Renal pelvis (tissue), 1 donor: ENCODE measurements at regions not wholly inside any gene's neighbourhood (a gene's known extent, or its start where the extent isn't known, plus 50 kb on each side); places are given as distances from the start of the nearest gene placed in this dataset.
"Not testable (repeated sequence)": the region's sequence is repeated elsewhere in the genome, so short reads cannot be mapped to it uniquely, and the experiment has no call there.

Experiments
- DNase-seq: peaks from one replicate; pipeline ENCODE4 v3.0.0-alpha.2; 2013

DNA sequence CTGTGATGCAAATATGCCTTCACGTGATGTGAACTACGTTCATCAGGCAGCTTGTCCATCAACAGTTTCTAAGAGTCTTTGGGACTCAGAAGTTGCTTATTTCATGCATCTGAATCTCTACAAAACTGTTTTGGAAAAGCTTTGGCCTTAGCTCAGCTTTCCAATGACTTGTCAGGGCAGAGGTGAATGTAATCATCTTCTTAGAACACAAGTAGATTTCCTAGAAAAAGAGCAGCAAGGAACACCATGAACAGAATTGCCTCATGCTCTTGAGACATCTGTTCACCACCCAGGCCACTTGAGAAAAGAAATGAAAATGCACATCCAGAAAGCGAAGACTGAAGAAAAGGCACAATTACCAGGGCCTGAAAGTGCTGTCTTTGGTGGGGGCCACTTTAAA lies 105.8 kb upstream of the PDHA1 start:
- no peak for DNase-seq

DNA sequence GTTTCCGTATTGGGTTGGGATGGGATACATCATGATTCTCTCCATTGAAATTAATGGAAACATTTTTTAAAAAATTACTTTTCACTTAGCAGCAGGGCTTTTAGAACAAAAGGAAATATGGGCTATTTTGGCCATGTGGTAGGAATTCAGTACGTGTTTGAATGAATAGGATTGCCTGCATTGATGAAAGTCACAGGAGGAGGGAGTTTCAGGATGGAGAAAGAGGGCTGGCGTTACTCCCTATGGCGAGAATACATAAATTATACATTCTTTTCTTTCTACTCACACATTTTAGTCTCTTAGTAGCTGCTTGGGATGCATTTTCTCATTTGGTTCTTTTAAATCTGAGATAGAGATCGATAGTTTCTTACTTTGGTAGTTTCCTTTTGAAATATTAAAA lies 100.3 kb upstream of the PDHA1 start:
- no peak for DNase-seq

- DNase-seq, result not testable (repeated sequence)
Measured at GRCh38 chrX:19244921-19245320, 98.8 kb upstream of the PDHA1 start.

DNA sequence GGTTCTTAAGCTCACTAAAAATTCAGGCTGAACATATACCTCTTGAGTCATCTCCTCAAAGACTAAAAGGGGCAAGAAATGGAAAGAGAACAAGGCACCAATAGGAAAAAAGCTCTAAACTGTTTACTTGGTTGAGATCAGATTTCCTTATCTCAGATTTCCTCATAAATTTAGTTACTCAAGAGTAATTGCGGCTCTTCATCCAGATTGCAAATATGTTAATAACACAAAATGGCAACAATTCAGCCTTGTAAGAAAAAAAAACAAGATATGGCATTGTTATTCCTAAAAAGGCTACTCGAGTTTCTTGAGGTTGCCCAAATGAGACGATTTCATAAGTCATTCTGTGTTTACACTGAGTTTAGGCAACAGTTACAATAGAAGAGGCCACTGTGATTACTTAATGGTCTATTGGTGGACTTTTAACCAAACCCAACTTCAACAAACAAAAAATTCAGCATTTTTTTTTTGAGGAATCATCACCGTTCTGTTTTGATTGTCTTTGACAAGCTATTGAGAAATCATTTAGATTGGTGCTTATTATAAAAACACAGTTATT lies 97.9 kb upstream of the PDHA1 start:
- no peak for DNase-seq

- no peak for DNase-seq
Measured at GRCh38 chrX:19256986-19257385, 86.7 kb upstream of the PDHA1 start.

DNA sequence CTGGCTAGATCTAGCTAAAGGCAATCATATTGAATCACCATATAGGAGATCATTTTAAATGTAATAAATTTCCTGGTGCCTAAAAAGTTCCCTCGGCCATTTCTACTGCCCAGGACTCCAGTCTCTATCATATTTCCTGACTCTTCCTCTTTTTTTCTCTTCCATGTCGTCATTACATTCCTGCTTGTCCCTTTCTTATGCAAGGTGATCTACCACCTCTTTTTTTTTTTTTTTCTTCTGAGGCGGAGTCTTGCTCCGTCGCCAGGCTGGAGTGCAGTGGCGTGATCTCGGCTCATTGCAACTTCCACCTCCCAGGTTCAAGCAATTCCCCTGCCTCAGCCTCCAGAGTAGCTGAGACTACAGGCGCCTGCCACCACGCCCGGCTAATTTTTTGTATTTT lies 82.7 kb upstream of the PDHA1 start:
- DNase-seq, result not testable (repeated sequence)

GRCh38 chrX:19270727-19271126 lies 73.0 kb upstream of the PDHA1 start:
- no peak for DNase-seq

GRCh38 chrX:19272452-19272851 lies 71.3 kb upstream of the PDHA1 start:
- no peak for DNase-seq

GRCh38 chrX:19280636-19281035 lies 63.1 kb upstream of the PDHA1 start:
- DNase-seq, result no peak

GRCh38 chrX:19281256-19281655 lies 62.5 kb upstream of the PDHA1 start:
- DNase-seq, result no peak

DNA sequence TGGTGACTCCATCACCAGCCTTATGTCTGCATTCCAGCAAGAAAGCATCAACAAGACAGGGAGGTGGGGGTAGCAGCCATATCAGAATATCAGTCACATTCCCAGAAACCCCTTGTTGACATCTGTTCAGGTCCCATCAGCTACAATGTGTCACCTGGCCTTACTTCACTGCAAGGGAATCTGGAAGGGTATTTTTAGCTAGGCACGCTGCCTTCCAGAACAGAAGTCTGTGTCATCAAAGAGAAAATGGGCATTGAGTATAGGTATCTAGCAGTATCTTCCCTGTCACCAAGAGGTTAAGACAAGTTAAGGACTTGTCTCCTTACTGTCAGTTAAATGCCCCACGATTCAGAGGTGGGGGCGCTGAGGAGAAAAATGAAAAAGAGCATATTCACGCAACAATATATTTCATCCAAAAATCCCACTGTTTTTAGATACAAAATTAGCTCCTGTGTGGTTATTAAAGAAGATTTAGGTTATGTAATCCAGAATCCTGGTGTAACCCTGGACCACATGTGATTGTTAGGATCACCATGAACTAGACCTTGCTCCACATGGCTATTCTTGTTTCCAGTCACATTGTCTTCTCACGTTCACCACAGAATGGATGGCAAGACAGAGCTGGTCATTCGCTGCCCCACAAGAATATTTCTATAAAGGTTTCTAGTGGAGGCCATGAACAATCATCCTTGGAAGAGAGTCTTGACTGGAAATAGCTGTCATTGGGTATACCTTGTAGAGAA lies 60.0 kb upstream of the PDHA1 start:
- no peak for DNase-seq

DNA sequence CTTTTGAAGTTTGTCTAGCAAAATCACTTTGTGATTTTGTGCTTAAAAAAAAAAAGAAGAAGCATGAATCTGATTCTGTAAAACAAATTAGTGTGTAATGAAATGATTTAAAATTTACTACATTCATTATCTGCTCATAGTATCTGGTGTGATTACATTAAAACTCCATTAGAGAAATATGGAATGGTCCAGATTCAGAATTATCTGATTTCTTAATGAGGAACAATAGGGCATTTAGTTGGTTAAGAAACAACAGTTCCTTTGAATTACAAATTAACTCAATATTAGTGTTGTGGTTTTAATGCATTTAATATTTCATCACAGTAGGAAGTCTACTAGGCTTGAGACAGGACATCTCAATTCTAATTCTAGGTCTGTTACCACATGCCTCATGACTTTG lies 57.9 kb upstream of the PDHA1 start:
- no peak for DNase-seq

DNA sequence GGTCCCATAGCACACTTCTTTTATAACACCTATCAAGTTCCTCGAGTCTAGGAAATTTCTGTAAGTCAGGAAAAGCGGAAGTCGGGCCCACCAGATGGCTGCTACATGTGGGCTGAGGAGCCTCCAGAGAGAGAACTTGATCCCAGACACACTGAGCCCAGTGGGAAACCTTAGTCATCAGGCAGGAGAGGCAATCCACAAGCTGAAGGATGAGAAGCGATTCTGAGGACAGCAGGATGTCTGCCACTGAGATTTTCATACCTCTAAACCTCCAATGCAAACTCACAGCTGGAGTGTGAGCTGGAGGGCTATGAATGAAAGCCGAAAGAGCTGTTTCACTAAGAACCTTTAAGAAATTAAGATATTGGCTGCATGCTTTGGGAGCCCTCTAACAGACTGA lies 52.6 kb upstream of the PDHA1 start:
- no peak for DNase-seq

DNA sequence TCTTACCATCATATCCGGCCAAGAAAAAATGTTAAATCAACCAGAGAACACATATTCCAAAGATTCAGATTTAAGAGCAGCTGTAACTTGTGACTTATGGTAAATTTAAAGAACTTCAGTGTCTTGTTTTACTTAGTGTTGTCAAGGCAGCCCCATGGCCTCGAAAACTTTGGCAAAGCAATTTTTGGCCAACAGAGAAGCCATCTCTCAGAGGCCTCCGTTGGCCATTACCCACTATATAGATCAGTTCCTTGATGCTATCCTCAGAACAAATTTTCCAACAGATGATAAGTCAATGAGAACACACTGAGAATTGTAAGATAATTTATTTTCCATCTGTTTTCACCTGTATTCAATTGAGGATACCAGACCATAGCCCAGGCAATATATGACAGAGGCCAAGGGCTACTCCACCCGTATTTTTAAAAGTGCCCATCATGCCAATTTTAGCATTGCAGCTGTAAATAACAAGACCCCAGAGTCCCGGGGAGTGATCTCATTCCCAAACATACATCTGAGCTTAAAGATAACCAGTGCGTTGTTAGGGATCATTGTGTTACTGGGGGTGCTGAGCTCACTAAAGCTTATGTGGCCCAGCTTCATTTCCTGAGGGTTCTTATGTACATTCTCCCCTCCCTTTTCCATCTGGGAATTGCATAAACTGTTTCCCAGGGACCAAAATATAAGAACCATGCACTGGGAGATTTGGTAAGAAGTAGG lies 50.0 kb upstream of the PDHA1 start:
- no peak for DNase-seq
